Activated B cell treated with CpG ODN at 0.5 μM for 24 hours (primary cell): ENCODE measurements at regions not wholly inside any gene's neighbourhood (a gene's known extent, or its start where the extent isn't known, plus 50 kb on each side); places are given as distances from the start of the nearest gene placed in this dataset.

Experiments
- ATAC-seq: fragments of 200-7000 bp; cut with Tn5 transposase; one replicate; pipeline ENCODE4 v1.10.0; 2021; ENCODE audit warnings: low read depth, mild to moderate bottlenecking, moderate library complexity
- CTCF ChIA-PET: fragments of 350-600 bp; sonication (Branson Sonifier 250); formaldehyde crosslinking; loops from one replicate; lab custom pipeline; 2021; ENCODE audit warnings: antibody characterized with exemption; lab: Charles Lee
- POLR2A ChIA-PET: fragments of 350-600 bp; sonication (Branson Sonifier 250); formaldehyde crosslinking; loops from one replicate; lab custom pipeline; 2021; ENCODE audit warnings: antibody characterized with exemption; lab: Charles Lee
- DNase-seq: peaks from one replicate; pipeline ENCODE4 v3.0.0; 2022
- H3K27ac Mint-ChIP-seq: one replicate; pipeline ENCODE4 v1.8.0; 2020; ENCODE audit warnings: mixed read lengths
- H3K27me3 Mint-ChIP-seq: one replicate; pipeline ENCODE4 v1.8.0; 2021; ENCODE audit warnings: mixed read lengths
- H3K36me3 Mint-ChIP-seq: one replicate; pipeline ENCODE4 v1.8.0; 2021; ENCODE audit warnings: low read depth, mixed read lengths
- H3K4me1 Mint-ChIP-seq: one replicate; pipeline ENCODE4 v1.8.0; 2021; ENCODE audit warnings: mixed read lengths
- H3K4me3 Mint-ChIP-seq: one replicate; pipeline ENCODE4 v1.8.0; 2020; ENCODE audit warnings: mild to moderate bottlenecking, mixed read lengths
- H3K9me3 Mint-ChIP-seq: one replicate; pipeline ENCODE4 v1.8.0; 2020; ENCODE audit warnings: mixed read lengths
- CTCF ChIP-seq: fragments of 200-600 bp; IDR thresholded peaks from one replicate; pipeline ENCODE4 v1.8.0; 2022; ENCODE audit warnings: antibody characterized with exemption, mild to moderate bottlenecking
- intact Hi-C: fragments of 100-400 bp; cut with micrococcal nuclease; formaldehyde crosslinking; loops from one replicate; pipeline ENCODE4 v1.15.1; 2024

- H3K27me3 Mint-ChIP-seq, result peaks cover 2% of the 10 kb centered on the region
- DNase-seq (no peak), ATAC-seq (no peak)
- H3K9me3 Mint-ChIP-seq, result peaks cover 5% of the 10 kb centered on the region
- H3K27ac Mint-ChIP-seq, result no peak overlapping the region
- no peak for TF ChIP-seq CTCF
- H3K4me1 Mint-ChIP-seq, result no peaks in the 10 kb centered on the region
- intact Hi-C loops, result no loop called here
- ChIA-PET CTCF (no interaction called here), POLR2A (no interaction called here)
- H3K4me3 Mint-ChIP-seq, result no peak overlapping the region
- H3K36me3 Mint-ChIP-seq, result no peaks in the 10 kb centered on the region
Observed at GRCh38 chr17:72342627-72343527, 222.1 kb downstream of the SOX9 start.

- POLR2A ChIA-PET, result no interaction called here
- Mint-ChIP-seq H3K9me3 (peaks cover 5% of the 10 kb centered on the region), H3K27me3 (peaks cover 4% of the 10 kb centered on the region), H3K4me3 (no peak overlapping the region), H3K4me1 (no peaks in the 10 kb centered on the region), H3K27ac (no peak overlapping the region), H3K36me3 (no peaks in the 10 kb centered on the region)
- ATAC-seq (no peak), DNase-seq (no peak)
- no peak for TF ChIP-seq CTCF
- CTCF ChIA-PET, result no interaction called here
- intact Hi-C loops, result no loop called here
Observed at GRCh38 chr17:72343911-72344310, 223.1 kb downstream of the SOX9 start.

- Mint-ChIP-seq H3K27ac (no peak overlapping the region), H3K36me3 (no peaks in the 10 kb centered on the region), H3K9me3 (peaks cover 5% of the 10 kb centered on the region), H3K27me3 (peaks cover 4% of the 10 kb centered on the region), H3K4me3 (no peak overlapping the region), H3K4me1 (no peaks in the 10 kb centered on the region)
- intact Hi-C loops, result no loop called here
- ChIA-PET CTCF (no interaction called here), POLR2A (no interaction called here)
- TF ChIP-seq CTCF, result no peak
- DNase-seq (no peak), ATAC-seq (no peak)
Observed at GRCh38 chr17:72344613-72345012, 223.8 kb downstream of the SOX9 start.

GRCh38 chr17:72345088-72345487 lies 224.3 kb downstream of the SOX9 start:
- POLR2A ChIA-PET, result no interaction called here

More at GRCh38 chr17:72345088-72345487, 224.3 kb downstream of the SOX9 start:
- CTCF ChIA-PET, result no interaction called here
- H3K27me3 Mint-ChIP-seq, result peaks cover 4% of the 10 kb centered on the region
- DNase-seq (no peak), ATAC-seq (no peak)
- H3K4me1 Mint-ChIP-seq, result no peaks in the 10 kb centered on the region
- no peak overlapping the region for H3K27ac Mint-ChIP-seq
- H3K4me3 Mint-ChIP-seq, result no peak overlapping the region
- TF ChIP-seq CTCF, result no peak
- no peaks in the 10 kb centered on the region for H3K36me3 Mint-ChIP-seq
- peaks cover 5% of the 10 kb centered on the region for H3K9me3 Mint-ChIP-seq
- intact Hi-C loops, result no loop called here
